ENCODE measurements at regions not wholly inside any gene's neighbourhood (a gene's known extent, or its start where the extent isn't known, plus 50 kb on each side); places are given as distances from the start of the nearest gene placed in this dataset.

GRCh38 chr6:10268111-10268510, 146.8 kb downstream of the TFAP2A start:
- TF ChIP-seq REST (IDR thresholded peaks at IDR 0.05; ENCODE audit: insufficient read depth in 1 of 2, low read depth in 2 of 2, low read length in 2 of 2) (no peak), SIN3A (IDR thresholded peaks at IDR 0.05; ENCODE audit: borderline replicate concordance, insufficient read depth, low read length) (no peak), POLR2AphosphoS5 (IDR thresholded peaks at IDR 0.05; ENCODE audit: low read depth, low read length) (no peak), FOXP2 (optimal IDR thresholded peaks at IDR 0.05; ENCODE audit: borderline replicate concordance, extremely low read depth, extremely low read length, insufficient read depth) (no peak), TAF1 (IDR thresholded peaks at IDR 0.05; ENCODE audit: borderline replicate concordance, insufficient read depth, low read length) (no peak)

GRCh38 chr6:10266462-10266861, 148.4 kb downstream of the TFAP2A start:
- TF ChIP-seq SIN3A (IDR thresholded peaks at IDR 0.05; ENCODE audit: borderline replicate concordance, insufficient read depth, low read length) (no peak), REST (IDR thresholded peaks at IDR 0.05; ENCODE audit: insufficient read depth in 1 of 2, low read depth in 2 of 2, low read length in 2 of 2) (no peak), POLR2AphosphoS5 (IDR thresholded peaks at IDR 0.05; ENCODE audit: low read depth, low read length) (no peak)

GRCh38 chr6:10266061-10266460, 148.8 kb downstream of the TFAP2A start:
- TF ChIP-seq REST (IDR thresholded peaks at IDR 0.05; ENCODE audit: insufficient read depth in 1 of 2, low read depth in 2 of 2, low read length in 2 of 2) (no peak), SIN3A (IDR thresholded peaks at IDR 0.05; ENCODE audit: borderline replicate concordance, insufficient read depth, low read length) (no peak), TAF1 (IDR thresholded peaks at IDR 0.05; ENCODE audit: borderline replicate concordance, insufficient read depth, low read length) (no peak), FOXP2 (optimal IDR thresholded peaks at IDR 0.05; ENCODE audit: borderline replicate concordance, extremely low read depth, extremely low read length, insufficient read depth) (no peak), POLR2AphosphoS5 (IDR thresholded peaks at IDR 0.05; ENCODE audit: low read depth, low read length) (no peak)

GRCh38 chr6:10262505-10262904, 152.4 kb downstream of the TFAP2A start:
- TF ChIP-seq POLR2AphosphoS5 (IDR thresholded peaks at IDR 0.05; ENCODE audit: low read depth, low read length) (no peak), FOXP2 (optimal IDR thresholded peaks at IDR 0.05; ENCODE audit: borderline replicate concordance, extremely low read depth, extremely low read length, insufficient read depth) (no peak), REST (IDR thresholded peaks at IDR 0.05; ENCODE audit: insufficient read depth in 1 of 2, low read depth in 2 of 2, low read length in 2 of 2) (no peak), SIN3A (IDR thresholded peaks at IDR 0.05; ENCODE audit: borderline replicate concordance, insufficient read depth, low read length) (no peak), TAF1 (IDR thresholded peaks at IDR 0.05; ENCODE audit: borderline replicate concordance, insufficient read depth, low read length) (no peak)

GRCh38 chr6:10259671-10260070, 155.2 kb downstream of the TFAP2A start:
- TF ChIP-seq FOXP2 (optimal IDR thresholded peaks at IDR 0.05; ENCODE audit: borderline replicate concordance, extremely low read depth, extremely low read length, insufficient read depth) (no peak), SIN3A (IDR thresholded peaks at IDR 0.05; ENCODE audit: borderline replicate concordance, insufficient read depth, low read length) (no peak), REST (IDR thresholded peaks at IDR 0.05; ENCODE audit: insufficient read depth in 1 of 2, low read depth in 2 of 2, low read length in 2 of 2) (no peak), TAF1 (IDR thresholded peaks at IDR 0.05; ENCODE audit: borderline replicate concordance, insufficient read depth, low read length) (no peak), POLR2AphosphoS5 (IDR thresholded peaks at IDR 0.05; ENCODE audit: low read depth, low read length) (no peak)

Data from PFSK-1 (cell line).